GM12864 (cell line): ENCODE measurements at regions not wholly inside any gene's neighbourhood (a gene's known extent, or its start where the extent isn't known, plus 50 kb on each side); places are given as distances from the start of the nearest gene placed in this dataset.

ENCODE experiments used
- DNase-seq: peaks from one replicate; pipeline ENCODE4 v3.0.0-alpha.2; 2011; ENCODE audit warnings: low read depth
- H3K4me3 ChIP-seq: 2 replicates; pipeline ENCODE4 v1.5.1; 2011; ENCODE audit warnings: mild to moderate bottlenecking, low read depth, low read length, control low read depth
- TF ChIP-seq, protein P1 (sequence below): IDR thresholded peaks from 2 replicates; pipeline ENCODE4 v1.5.1; 2011; ENCODE audit warnings: low read depth, mild to moderate bottlenecking, moderate library complexity, low read length, control low read depth, inconsistent platforms; ENCODE audit errors: missing control alignments

DNA sequence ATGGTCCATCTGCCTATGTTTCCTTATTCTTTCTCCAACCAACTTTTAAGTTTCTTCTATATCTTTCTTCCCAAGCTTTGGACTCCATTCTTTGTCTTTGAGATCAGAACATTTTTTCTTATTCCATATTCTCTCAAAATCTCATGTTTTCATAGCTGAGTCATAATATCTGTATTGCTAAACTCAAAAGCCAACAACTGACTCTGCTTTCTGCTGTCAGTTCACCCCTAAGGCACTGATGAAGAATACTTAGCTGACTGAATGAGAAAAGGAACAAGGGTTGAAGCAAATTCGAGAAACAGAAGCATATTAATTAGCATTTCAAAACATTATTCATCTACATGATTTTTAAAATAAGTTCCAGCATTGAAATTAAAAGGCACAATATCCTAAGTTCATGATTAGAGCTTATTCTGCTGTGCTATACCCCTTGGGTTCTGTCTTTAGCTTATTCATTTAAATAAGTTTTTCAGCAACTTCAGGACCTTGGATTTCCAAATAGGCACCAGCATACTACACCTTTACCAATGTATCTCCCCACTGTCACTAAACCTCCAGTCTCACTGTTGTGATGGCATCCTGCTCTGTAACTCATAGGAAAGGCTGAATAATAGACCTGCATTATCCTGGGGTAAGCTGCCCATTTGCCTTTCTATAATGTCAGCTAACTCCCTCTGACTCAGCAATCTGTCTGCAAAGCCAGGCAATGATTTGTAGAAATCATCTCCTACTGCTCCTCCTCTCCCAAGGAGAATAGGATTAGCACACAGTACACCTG is 49.9 kb upstream of the C5orf46 start:
- no peak overlapping the region for H3K4me3 ChIP-seq
- no peak for DNase-seq
- TF ChIP-seq, protein P1, sequence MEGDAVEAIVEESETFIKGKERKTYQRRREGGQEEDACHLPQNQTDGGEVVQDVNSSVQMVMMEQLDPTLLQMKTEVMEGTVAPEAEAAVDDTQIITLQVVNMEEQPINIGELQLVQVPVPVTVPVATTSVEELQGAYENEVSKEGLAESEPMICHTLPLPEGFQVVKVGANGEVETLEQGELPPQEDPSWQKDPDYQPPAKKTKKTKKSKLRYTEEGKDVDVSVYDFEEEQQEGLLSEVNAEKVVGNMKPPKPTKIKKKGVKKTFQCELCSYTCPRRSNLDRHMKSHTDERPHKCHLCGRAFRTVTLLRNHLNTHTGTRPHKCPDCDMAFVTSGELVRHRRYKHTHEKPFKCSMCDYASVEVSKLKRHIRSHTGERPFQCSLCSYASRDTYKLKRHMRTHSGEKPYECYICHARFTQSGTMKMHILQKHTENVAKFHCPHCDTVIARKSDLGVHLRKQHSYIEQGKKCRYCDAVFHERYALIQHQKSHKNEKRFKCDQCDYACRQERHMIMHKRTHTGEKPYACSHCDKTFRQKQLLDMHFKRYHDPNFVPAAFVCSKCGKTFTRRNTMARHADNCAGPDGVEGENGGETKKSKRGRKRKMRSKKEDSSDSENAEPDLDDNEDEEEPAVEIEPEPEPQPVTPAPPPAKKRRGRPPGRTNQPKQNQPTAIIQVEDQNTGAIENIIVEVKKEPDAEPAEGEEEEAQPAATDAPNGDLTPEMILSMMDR = no peak
